ENCODE measurements at regions not wholly inside any gene's neighbourhood (a gene's known extent, or its start where the extent isn't known, plus 50 kb on each side); places are given as distances from the start of the nearest gene placed in this dataset.

DNA sequence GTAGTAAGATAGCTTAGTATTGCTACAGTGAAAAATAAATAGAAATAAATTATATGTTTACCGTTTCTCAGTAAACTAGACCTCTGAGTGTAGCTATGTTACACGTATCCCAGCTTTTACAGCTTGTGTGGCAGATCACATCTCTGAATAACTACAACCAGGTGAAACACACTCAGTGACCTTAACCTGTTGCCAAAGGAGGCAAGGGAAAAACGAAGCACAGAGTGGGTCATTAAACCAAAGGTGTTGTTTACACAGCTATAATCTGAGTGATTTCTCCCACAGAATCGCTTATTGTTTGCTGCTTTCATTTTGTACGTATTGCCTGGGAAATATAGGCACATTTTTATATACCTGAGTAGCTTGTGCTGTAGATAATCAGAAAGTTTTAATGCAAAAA is 688.2 kb upstream of the KIF2B start:
- Histone ChIP-seq H4K20me1 (ENCODE audit: insufficient read depth, low read length) (no peaks in the 10 kb centered on the region), H3K27ac (ENCODE audit: low read depth in 1 of 2, low read length in 2 of 2) (no peak overlapping the region), H3K9ac (ENCODE audit: insufficient read depth, low read length, poor library complexity, severe bottlenecking) (no peak overlapping the region), H2AFZ (ENCODE audit: insufficient read depth, low read depth, low read length, poor library complexity, severe bottlenecking) (no peak overlapping the region), H3K36me3 (replicated peaks in 1 of 2; ENCODE audit: control insufficient read depth in 1 of 2, insufficient read depth in 2 of 2, low read length in 2 of 2) (no peaks in the 10 kb centered on the region), H3K9me3 (replicated peaks in 1 of 2; ENCODE audit: control insufficient read depth in 1 of 2, insufficient read depth in 1 of 2, low read length in 2 of 2) (no peaks in the 10 kb centered on the region), H3K79me2 (ENCODE audit: insufficient read depth, low read length) (no peaks in the 10 kb centered on the region), H3K4me1 (ENCODE audit: control insufficient read depth in 1 of 2, insufficient read depth in 2 of 2, low read length in 2 of 2) (no peaks in the 10 kb centered on the region), H3K4me2 (replicated peaks; ENCODE audit: extremely low read depth, low read length, poor library complexity, severe bottlenecking) (no peak overlapping the region), H3K4me3 (replicated peaks in 1 of 3; ENCODE audit: low read depth in 2 of 3, low read length in 3 of 3) (no peak overlapping the region), H3K27me3 (ENCODE audit: control insufficient read depth in 2 of 2, insufficient read depth in 2 of 2, low read length in 2 of 2) (no peaks in the 10 kb centered on the region)
- TF ChIP-seq, protein P1, sequence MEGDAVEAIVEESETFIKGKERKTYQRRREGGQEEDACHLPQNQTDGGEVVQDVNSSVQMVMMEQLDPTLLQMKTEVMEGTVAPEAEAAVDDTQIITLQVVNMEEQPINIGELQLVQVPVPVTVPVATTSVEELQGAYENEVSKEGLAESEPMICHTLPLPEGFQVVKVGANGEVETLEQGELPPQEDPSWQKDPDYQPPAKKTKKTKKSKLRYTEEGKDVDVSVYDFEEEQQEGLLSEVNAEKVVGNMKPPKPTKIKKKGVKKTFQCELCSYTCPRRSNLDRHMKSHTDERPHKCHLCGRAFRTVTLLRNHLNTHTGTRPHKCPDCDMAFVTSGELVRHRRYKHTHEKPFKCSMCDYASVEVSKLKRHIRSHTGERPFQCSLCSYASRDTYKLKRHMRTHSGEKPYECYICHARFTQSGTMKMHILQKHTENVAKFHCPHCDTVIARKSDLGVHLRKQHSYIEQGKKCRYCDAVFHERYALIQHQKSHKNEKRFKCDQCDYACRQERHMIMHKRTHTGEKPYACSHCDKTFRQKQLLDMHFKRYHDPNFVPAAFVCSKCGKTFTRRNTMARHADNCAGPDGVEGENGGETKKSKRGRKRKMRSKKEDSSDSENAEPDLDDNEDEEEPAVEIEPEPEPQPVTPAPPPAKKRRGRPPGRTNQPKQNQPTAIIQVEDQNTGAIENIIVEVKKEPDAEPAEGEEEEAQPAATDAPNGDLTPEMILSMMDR (IDR thresholded peaks at IDR 0.05): no peak
- no peak overlapping the region for H3K27ac Mint-ChIP-seq
- H3K4me3 Mint-ChIP-seq: no peak overlapping the region
- no peak for DNase-seq
- H3K36me3 Mint-ChIP-seq: no peaks in the 10 kb centered on the region
- H3K27me3 Mint-ChIP-seq (ENCODE audit: low read depth in 3 of 3): peaks cover 0 to 5% (median 0%) of the 10 kb centered on the region in 3 donors
- no peaks in the 10 kb centered on the region for H3K4me1 Mint-ChIP-seq
- intact Hi-C loops (cut with micrococcal nuclease): no loop called here
- H3K9me3 Mint-ChIP-seq: peaks cover 0 to 2% (median 0%) of the 10 kb centered on the region in 7 donors
- 0% methylated on average over 1 of the region's 5 CpGs for WGBS (ENCODE audit: insufficient coverage)

DNA sequence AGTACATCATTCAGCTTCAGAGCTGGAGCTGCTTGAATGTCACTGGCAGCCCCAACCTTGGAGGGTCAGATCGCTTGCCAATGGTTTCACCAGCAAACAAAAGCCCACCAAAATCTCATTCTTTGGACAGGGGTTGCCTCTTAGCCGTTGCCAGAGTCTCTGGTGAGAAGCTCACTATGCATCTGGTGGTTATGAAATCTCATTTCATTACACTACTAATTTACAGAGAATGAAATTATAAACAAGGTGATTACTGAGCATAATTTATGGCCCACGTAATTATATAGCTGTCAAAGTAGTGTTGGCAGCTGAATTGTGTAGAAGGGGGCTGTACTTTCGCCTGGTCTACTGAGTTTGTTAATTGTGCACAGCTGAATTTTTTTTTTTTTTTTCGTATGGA is 688.9 kb upstream of the KIF2B start:
- no peaks in the 10 kb centered on the region for H3K9me3 ChIP-seq (replicated peaks in 1 of 2; ENCODE audit: control insufficient read depth in 1 of 2, insufficient read depth in 1 of 2, low read length in 2 of 2)
- no peak for DNase-seq
- intact Hi-C loops (cut with micrococcal nuclease): no loop called here
- H3K4me1 ChIP-seq (ENCODE audit: control insufficient read depth in 1 of 2, insufficient read depth in 2 of 2, low read length in 2 of 2): no peaks in the 10 kb centered on the region
- H3K36me3 Mint-ChIP-seq: no peaks in the 10 kb centered on the region
- WGBS (ENCODE audit: insufficient coverage): 86% methylated on average over 2 of the region's 5 CpGs
- H3K27me3 Mint-ChIP-seq (ENCODE audit: low read depth in 3 of 3): peaks cover 0 to 4% (median 0%) of the 10 kb centered on the region in 3 donors
- H3K36me3 ChIP-seq (replicated peaks in 1 of 2; ENCODE audit: control insufficient read depth in 1 of 2, insufficient read depth in 2 of 2, low read length in 2 of 2): no peaks in the 10 kb centered on the region
- H2AFZ ChIP-seq (ENCODE audit: insufficient read depth, low read depth, low read length, poor library complexity, severe bottlenecking): no peak overlapping the region
- H3K9me3 Mint-ChIP-seq: peaks cover 0 to 2% (median 0%) of the 10 kb centered on the region in 7 donors
- no peaks in the 10 kb centered on the region for H3K79me2 ChIP-seq (ENCODE audit: insufficient read depth, low read length)
- H3K27me3 ChIP-seq (ENCODE audit: control insufficient read depth in 2 of 2, insufficient read depth in 2 of 2, low read length in 2 of 2): no peaks in the 10 kb centered on the region
- H3K4me1 Mint-ChIP-seq: no peaks in the 10 kb centered on the region
- no peak overlapping the region for H3K4me2 ChIP-seq (replicated peaks; ENCODE audit: extremely low read depth, low read length, poor library complexity, severe bottlenecking)
- H3K4me3 Mint-ChIP-seq: no peak overlapping the region
- H3K27ac Mint-ChIP-seq: no peak overlapping the region
- H3K4me3 ChIP-seq (replicated peaks in 1 of 3; ENCODE audit: low read depth in 2 of 3, low read length in 3 of 3): no peak overlapping the region
- H3K27ac ChIP-seq (ENCODE audit: low read depth in 1 of 2, low read length in 2 of 2): no peak overlapping the region
- no peaks in the 10 kb centered on the region for H4K20me1 ChIP-seq (ENCODE audit: insufficient read depth, low read length)
- TF ChIP-seq, protein P1 (IDR thresholded peaks at IDR 0.05): no peak
- no peak overlapping the region for H3K9ac ChIP-seq (ENCODE audit: insufficient read depth, low read length, poor library complexity, severe bottlenecking)
